ENCODE measurements at regions not wholly inside any gene's neighbourhood (a gene's known extent, or its start where the extent isn't known, plus 50 kb on each side); places are given as distances from the start of the nearest gene placed in this dataset.

DNA sequence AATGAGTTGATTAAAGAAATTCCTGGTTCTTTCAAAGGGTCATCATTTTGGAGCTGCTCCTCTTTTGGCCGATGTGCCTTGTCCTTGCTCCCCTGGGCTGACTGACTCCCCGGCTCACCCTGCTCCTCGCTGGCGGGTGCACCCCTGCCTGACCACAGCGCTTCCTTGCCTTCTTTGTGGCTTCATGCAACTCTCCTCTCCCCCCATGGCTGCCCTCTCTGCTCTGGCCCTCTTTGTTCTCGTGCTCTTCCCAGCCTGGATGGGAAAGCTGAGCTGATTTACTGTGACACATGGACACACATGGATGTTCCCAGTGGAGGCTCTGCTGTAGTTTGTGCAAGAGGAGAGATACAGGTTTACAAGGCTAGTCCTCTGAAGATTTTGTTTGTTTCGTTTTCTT lies 234.6 kb downstream of the HAUS1 start:
- H3K36me3 Mint-ChIP-seq (ENCODE audit: low read depth), result no peaks in the 10 kb centered on the region
- Histone ChIP-seq H3K27ac (ENCODE audit: low read depth, low read length) (peak overlapping the region; percentile 95), H3K9me3 (ENCODE audit: control insufficient read depth, low read length) (no peaks in the 10 kb centered on the region), H3K9ac (ENCODE audit: extremely low read depth, low read length, poor library complexity, severe bottlenecking) (no peak overlapping the region), H3K27me3 (ENCODE audit: control insufficient read depth, insufficient read depth, low read length, poor library complexity, severe bottlenecking) (peaks cover 13% of the 10 kb centered on the region), H3K4me1 (ENCODE audit: control insufficient read depth, insufficient read depth, low read length) (peaks cover 18% of the 10 kb centered on the region), H3K36me3 (ENCODE audit: control insufficient read depth, insufficient read depth, low read length) (no peaks in the 10 kb centered on the region), H3K4me3 (ENCODE audit: low read length) (no peak overlapping the region)
- TF ChIP-seq, protein P1, sequence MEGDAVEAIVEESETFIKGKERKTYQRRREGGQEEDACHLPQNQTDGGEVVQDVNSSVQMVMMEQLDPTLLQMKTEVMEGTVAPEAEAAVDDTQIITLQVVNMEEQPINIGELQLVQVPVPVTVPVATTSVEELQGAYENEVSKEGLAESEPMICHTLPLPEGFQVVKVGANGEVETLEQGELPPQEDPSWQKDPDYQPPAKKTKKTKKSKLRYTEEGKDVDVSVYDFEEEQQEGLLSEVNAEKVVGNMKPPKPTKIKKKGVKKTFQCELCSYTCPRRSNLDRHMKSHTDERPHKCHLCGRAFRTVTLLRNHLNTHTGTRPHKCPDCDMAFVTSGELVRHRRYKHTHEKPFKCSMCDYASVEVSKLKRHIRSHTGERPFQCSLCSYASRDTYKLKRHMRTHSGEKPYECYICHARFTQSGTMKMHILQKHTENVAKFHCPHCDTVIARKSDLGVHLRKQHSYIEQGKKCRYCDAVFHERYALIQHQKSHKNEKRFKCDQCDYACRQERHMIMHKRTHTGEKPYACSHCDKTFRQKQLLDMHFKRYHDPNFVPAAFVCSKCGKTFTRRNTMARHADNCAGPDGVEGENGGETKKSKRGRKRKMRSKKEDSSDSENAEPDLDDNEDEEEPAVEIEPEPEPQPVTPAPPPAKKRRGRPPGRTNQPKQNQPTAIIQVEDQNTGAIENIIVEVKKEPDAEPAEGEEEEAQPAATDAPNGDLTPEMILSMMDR (conservative IDR thresholded peaks at IDR 0.05), result no peak
- no peaks in the 10 kb centered on the region for H3K9me3 Mint-ChIP-seq
- no peak for DNase-seq
- H3K4me3 Mint-ChIP-seq, result no peak overlapping the region
- no peak overlapping the region for H3K27ac Mint-ChIP-seq
- H3K4me1 Mint-ChIP-seq, result peaks cover 37% of the 10 kb centered on the region
- H3K27me3 Mint-ChIP-seq (ENCODE audit: insufficient read depth), result peaks cover 19% of the 10 kb centered on the region
- WGBS, 2 experiments (ENCODE audit: insufficient coverage in 1 of 2, insufficient read length in 1 of 2), result 69 to 83% methylated on average over 5 to 7 of the region's 7 CpGs

- no peak for DNase-seq
Observed at GRCh38 chr18:46340716-46341115, 236.5 kb downstream of the HAUS1 start.

GRCh38 chr18:46341986-46342525 lies 237.9 kb downstream of the HAUS1 start:
- Mint-ChIP-seq H3K4me1 (peaks cover 21% of the 10 kb centered on the region), H3K4me3 (no peak overlapping the region), H3K36me3 (ENCODE audit: low read depth) (no peaks in the 10 kb centered on the region), H3K27ac (no peak overlapping the region), H3K9me3 (no peaks in the 10 kb centered on the region), H3K27me3 (ENCODE audit: insufficient read depth) (peaks cover 2% of the 10 kb centered on the region)
- no peaks in the 10 kb centered on the region for H3K36me3 ChIP-seq (ENCODE audit: control insufficient read depth, insufficient read depth, low read length)
- H3K9ac ChIP-seq (ENCODE audit: extremely low read depth, low read length, poor library complexity, severe bottlenecking), result no peak overlapping the region
- no peak overlapping the region for H3K27ac ChIP-seq (ENCODE audit: low read depth, low read length)
- TF ChIP-seq, protein P1 (conservative IDR thresholded peaks at IDR 0.05), result no peak
- no peaks in the 10 kb centered on the region for H3K9me3 ChIP-seq (ENCODE audit: control insufficient read depth, low read length)
- H3K4me3 ChIP-seq (ENCODE audit: low read length), result no peak overlapping the region
- 92% methylated on average over 5 to 6 of the region's 6 CpGs for WGBS, 2 experiments (ENCODE audit: insufficient coverage in 1 of 2, insufficient read length in 1 of 2)
- H3K4me1 ChIP-seq (ENCODE audit: control insufficient read depth, insufficient read depth, low read length), result peaks cover 11% of the 10 kb centered on the region
- H3K27me3 ChIP-seq (ENCODE audit: control insufficient read depth, insufficient read depth, low read length, poor library complexity, severe bottlenecking), result no peaks in the 10 kb centered on the region
- no peak for DNase-seq

More at GRCh38 chr18:46340716-46341115, 236.5 kb downstream of the HAUS1 start:
- no peak overlapping the region for H3K9ac ChIP-seq (ENCODE audit: extremely low read depth, low read length, poor library complexity, severe bottlenecking)
- Mint-ChIP-seq H3K36me3 (ENCODE audit: low read depth) (no peaks in the 10 kb centered on the region), H3K9me3 (no peaks in the 10 kb centered on the region), H3K27me3 (ENCODE audit: insufficient read depth) (peaks cover 5% of the 10 kb centered on the region), H3K4me3 (no peak overlapping the region), H3K27ac (no peak overlapping the region), H3K4me1 (peaks cover 29% of the 10 kb centered on the region)
- H3K4me3 ChIP-seq (ENCODE audit: low read length), result no peak overlapping the region
- no peaks in the 10 kb centered on the region for H3K27me3 ChIP-seq (ENCODE audit: control insufficient read depth, insufficient read depth, low read length, poor library complexity, severe bottlenecking)
- 96 to 100% methylated on average over 5 to 7 of the region's 7 CpGs for WGBS, 2 experiments (ENCODE audit: insufficient coverage in 1 of 2, insufficient read length in 1 of 2)
- peaks cover 18% of the 10 kb centered on the region for H3K4me1 ChIP-seq (ENCODE audit: control insufficient read depth, insufficient read depth, low read length)
- TF ChIP-seq, protein P1 (conservative IDR thresholded peaks at IDR 0.05), result no peak
- H3K27ac ChIP-seq (ENCODE audit: low read depth, low read length), result no peak overlapping the region
- H3K36me3 ChIP-seq (ENCODE audit: control insufficient read depth, insufficient read depth, low read length), result no peaks in the 10 kb centered on the region
- H3K9me3 ChIP-seq (ENCODE audit: control insufficient read depth, low read length), result no peaks in the 10 kb centered on the region
